ENCODE measurements at regions not wholly inside any gene's neighbourhood (a gene's known extent, or its start where the extent isn't known, plus 50 kb on each side); places are given as distances from the start of the nearest gene placed in this dataset.

GRCh38 chr4:96713271-96713850 lies 873.5 kb downstream of the PDHA2 start:
- no peak overlapping the region for H3K27ac ChIP-seq (ENCODE audit: low read depth, low read length)
- H3K4me3 ChIP-seq (ENCODE audit: low read depth, low read length): no peak overlapping the region
- no peaks in the 10 kb centered on the region for H3K27me3 ChIP-seq (ENCODE audit: control insufficient read depth, insufficient read depth, low read length)
- H3K36me3 ChIP-seq (ENCODE audit: control insufficient read depth, insufficient read depth, low read length): no peaks in the 10 kb centered on the region
- H3K9me3 ChIP-seq (ENCODE audit: control insufficient read depth, insufficient read depth, low read length): no peaks in the 10 kb centered on the region
- no peak overlapping the region for H3K9ac ChIP-seq (ENCODE audit: low read depth, low read length)
- no peaks in the 10 kb centered on the region for H3K4me1 ChIP-seq (ENCODE audit: control insufficient read depth, insufficient read depth, low read length)

- Histone ChIP-seq H3K4me1 (ENCODE audit: control insufficient read depth, insufficient read depth, low read length) (no peaks in the 10 kb centered on the region), H3K27ac (ENCODE audit: low read depth, low read length) (no peak overlapping the region), H3K9me3 (ENCODE audit: control insufficient read depth, insufficient read depth, low read length) (peaks cover 18% of the 10 kb centered on the region), H3K36me3 (ENCODE audit: control insufficient read depth, insufficient read depth, low read length) (no peaks in the 10 kb centered on the region), H3K27me3 (ENCODE audit: control insufficient read depth, insufficient read depth, low read length) (no peaks in the 10 kb centered on the region), H3K4me3 (ENCODE audit: low read depth, low read length) (no peak overlapping the region), H3K9ac (ENCODE audit: low read depth, low read length) (no peak overlapping the region)
These were observed 889.7 kb downstream of the PDHA2 start for GRCh38 chr4:96729641-96730040.

GRCh38 chr4:96730432-96730831 lies 890.5 kb downstream of the PDHA2 start:
- H3K9ac ChIP-seq (ENCODE audit: low read depth, low read length): no peak overlapping the region
- no peaks in the 10 kb centered on the region for H3K36me3 ChIP-seq (ENCODE audit: control insufficient read depth, insufficient read depth, low read length)
- H3K4me3 ChIP-seq (ENCODE audit: low read depth, low read length): no peak overlapping the region

GRCh38 chr4:96736352-96736889 lies 896.5 kb downstream of the PDHA2 start:
- H3K27ac ChIP-seq (ENCODE audit: low read depth, low read length): peak overlapping the region; percentile 96
- no peak overlapping the region; the same call in 1 of the 2 replicates for H3K4me3 ChIP-seq (ENCODE audit: low read depth, low read length)
- peaks cover 5% of the 10 kb centered on the region; the same call in 1 of the 2 replicates for H3K36me3 ChIP-seq (ENCODE audit: control insufficient read depth, insufficient read depth, low read length)
- H3K9me3 ChIP-seq (ENCODE audit: control insufficient read depth, insufficient read depth, low read length): peaks cover 48% of the 10 kb centered on the region
- peak overlapping the region; percentile 43; the same call in 1 of the 2 replicates for H3K9ac ChIP-seq (ENCODE audit: low read depth, low read length)
- H3K27me3 ChIP-seq (ENCODE audit: control insufficient read depth, insufficient read depth, low read length): no peaks in the 10 kb centered on the region
- peaks cover 15% of the 10 kb centered on the region for H3K4me1 ChIP-seq (ENCODE audit: control insufficient read depth, insufficient read depth, low read length)

More at GRCh38 chr4:96730432-96730831, 890.5 kb downstream of the PDHA2 start:
- peaks cover 26% of the 10 kb centered on the region for H3K9me3 ChIP-seq (ENCODE audit: control insufficient read depth, insufficient read depth, low read length)
- no peaks in the 10 kb centered on the region for H3K4me1 ChIP-seq (ENCODE audit: control insufficient read depth, insufficient read depth, low read length)
- no peaks in the 10 kb centered on the region for H3K27me3 ChIP-seq (ENCODE audit: control insufficient read depth, insufficient read depth, low read length)
- no peak overlapping the region for H3K27ac ChIP-seq (ENCODE audit: low read depth, low read length)

- Histone ChIP-seq H3K9ac (ENCODE audit: low read depth, low read length) (no peak overlapping the region), H3K9me3 (ENCODE audit: control insufficient read depth, insufficient read depth, low read length) (peaks cover 60% of the 10 kb centered on the region), H3K4me1 (ENCODE audit: control insufficient read depth, insufficient read depth, low read length) (peaks cover 15% of the 10 kb centered on the region), H3K27me3 (ENCODE audit: control insufficient read depth, insufficient read depth, low read length) (no peaks in the 10 kb centered on the region), H3K4me3 (ENCODE audit: low read depth, low read length) (no peak overlapping the region), H3K36me3 (ENCODE audit: control insufficient read depth, insufficient read depth, low read length) (peaks cover 5% of the 10 kb centered on the region; the same call in 1 of the 2 replicates), H3K27ac (ENCODE audit: low read depth, low read length) (no peak overlapping the region)
These were observed 899.2 kb downstream of the PDHA2 start for GRCh38 chr4:96739101-96739500.

GRCh38 chr4:96742332-96743014 lies 902.6 kb downstream of the PDHA2 start:
- H3K36me3 ChIP-seq (ENCODE audit: control insufficient read depth, insufficient read depth, low read length): peaks cover 5% of the 10 kb centered on the region; the same call in 1 of the 2 replicates
- H3K9me3 ChIP-seq (ENCODE audit: control insufficient read depth, insufficient read depth, low read length): peaks cover 49% of the 10 kb centered on the region
- H3K4me1 ChIP-seq (ENCODE audit: control insufficient read depth, insufficient read depth, low read length): peaks cover under 1% of the 10 kb centered on the region; the same call in 1 of the 2 replicates
- no peak overlapping the region for H3K9ac ChIP-seq (ENCODE audit: low read depth, low read length)
- H3K4me3 ChIP-seq (ENCODE audit: low read depth, low read length): no peak overlapping the region
- H3K27ac ChIP-seq (ENCODE audit: low read depth, low read length): no peak overlapping the region
- no peaks in the 10 kb centered on the region for H3K27me3 ChIP-seq (ENCODE audit: control insufficient read depth, insufficient read depth, low read length)

GRCh38 chr4:96744676-96745075 lies 904.8 kb downstream of the PDHA2 start:
- no peak overlapping the region for H3K27ac ChIP-seq (ENCODE audit: low read depth, low read length)
- no peak overlapping the region for H3K4me3 ChIP-seq (ENCODE audit: low read depth, low read length)
- no peaks in the 10 kb centered on the region for H3K36me3 ChIP-seq (ENCODE audit: control insufficient read depth, insufficient read depth, low read length)
- no peak overlapping the region for H3K9ac ChIP-seq (ENCODE audit: low read depth, low read length)
- H3K4me1 ChIP-seq (ENCODE audit: control insufficient read depth, insufficient read depth, low read length): no peaks in the 10 kb centered on the region
- no peaks in the 10 kb centered on the region for H3K27me3 ChIP-seq (ENCODE audit: control insufficient read depth, insufficient read depth, low read length)
- H3K9me3 ChIP-seq (ENCODE audit: control insufficient read depth, insufficient read depth, low read length): peaks cover 48% of the 10 kb centered on the region

GRCh38 chr4:96753216-96753615 lies 913.3 kb downstream of the PDHA2 start:
- Histone ChIP-seq H3K27me3 (ENCODE audit: control insufficient read depth, insufficient read depth, low read length) (no peaks in the 10 kb centered on the region), H3K4me3 (ENCODE audit: low read depth, low read length) (no peak overlapping the region), H3K36me3 (ENCODE audit: control insufficient read depth, insufficient read depth, low read length) (no peaks in the 10 kb centered on the region), H3K9ac (ENCODE audit: low read depth, low read length) (no peak overlapping the region), H3K27ac (ENCODE audit: low read depth, low read length) (no peak overlapping the region), H3K9me3 (ENCODE audit: control insufficient read depth, insufficient read depth, low read length) (peaks cover 9% of the 10 kb centered on the region), H3K4me1 (ENCODE audit: control insufficient read depth, insufficient read depth, low read length) (no peaks in the 10 kb centered on the region)

GRCh38 chr4:96755569-96756484 lies 915.9 kb downstream of the PDHA2 start:
- Histone ChIP-seq H3K9me3 (ENCODE audit: control insufficient read depth, insufficient read depth, low read length) (no peaks in the 10 kb centered on the region), H3K27me3 (ENCODE audit: control insufficient read depth, insufficient read depth, low read length) (no peaks in the 10 kb centered on the region), H3K9ac (ENCODE audit: low read depth, low read length) (no peak overlapping the region), H3K4me3 (ENCODE audit: low read depth, low read length) (no peak overlapping the region), H3K27ac (ENCODE audit: low read depth, low read length) (no peak overlapping the region), H3K4me1 (ENCODE audit: control insufficient read depth, insufficient read depth, low read length) (no peaks in the 10 kb centered on the region), H3K36me3 (ENCODE audit: control insufficient read depth, insufficient read depth, low read length) (no peaks in the 10 kb centered on the region)

GRCh38 chr4:96756584-96756983 lies 916.7 kb downstream of the PDHA2 start:
- no peaks in the 10 kb centered on the region for H3K27me3 ChIP-seq (ENCODE audit: control insufficient read depth, insufficient read depth, low read length)
- H3K9ac ChIP-seq (ENCODE audit: low read depth, low read length): no peak overlapping the region
- H3K9me3 ChIP-seq (ENCODE audit: control insufficient read depth, insufficient read depth, low read length): no peaks in the 10 kb centered on the region
- H3K36me3 ChIP-seq (ENCODE audit: control insufficient read depth, insufficient read depth, low read length): no peaks in the 10 kb centered on the region
- H3K4me1 ChIP-seq (ENCODE audit: control insufficient read depth, insufficient read depth, low read length): no peaks in the 10 kb centered on the region
- no peak overlapping the region for H3K4me3 ChIP-seq (ENCODE audit: low read depth, low read length)
- H3K27ac ChIP-seq (ENCODE audit: low read depth, low read length): no peak overlapping the region

Measured in HUES48 (cell line).